Frontal cortex (tissue), 3 donors: ENCODE measurements at regions not wholly inside any gene's neighbourhood (a gene's known extent, or its start where the extent isn't known, plus 50 kb on each side); places are given as distances from the start of the nearest gene placed in this dataset.
A peak's percentile ranks its signal among the peaks of the same experiment; 100 is the strongest.

Experiments
- DNase-seq, 2 donors: peaks; one replicate each; pipeline ENCODE4 v3.0.0; 2012; ENCODE audit warnings: low spot score in 2 of 2
- FAIRE-seq: peaks from 2 replicates; lab custom pipeline; 2012; peaks lifted over from hg19 to GRCh38; lab: Jason Lieb, UNC
- donor health status: control.
- donor health status: control.
- donor health status: control.

- no peak for FAIRE-seq
- DNase-seq = no peak
Observed at GRCh38 chr17:79431175-79431574, 179.7 kb downstream of the RBFOX3 start.

DNA sequence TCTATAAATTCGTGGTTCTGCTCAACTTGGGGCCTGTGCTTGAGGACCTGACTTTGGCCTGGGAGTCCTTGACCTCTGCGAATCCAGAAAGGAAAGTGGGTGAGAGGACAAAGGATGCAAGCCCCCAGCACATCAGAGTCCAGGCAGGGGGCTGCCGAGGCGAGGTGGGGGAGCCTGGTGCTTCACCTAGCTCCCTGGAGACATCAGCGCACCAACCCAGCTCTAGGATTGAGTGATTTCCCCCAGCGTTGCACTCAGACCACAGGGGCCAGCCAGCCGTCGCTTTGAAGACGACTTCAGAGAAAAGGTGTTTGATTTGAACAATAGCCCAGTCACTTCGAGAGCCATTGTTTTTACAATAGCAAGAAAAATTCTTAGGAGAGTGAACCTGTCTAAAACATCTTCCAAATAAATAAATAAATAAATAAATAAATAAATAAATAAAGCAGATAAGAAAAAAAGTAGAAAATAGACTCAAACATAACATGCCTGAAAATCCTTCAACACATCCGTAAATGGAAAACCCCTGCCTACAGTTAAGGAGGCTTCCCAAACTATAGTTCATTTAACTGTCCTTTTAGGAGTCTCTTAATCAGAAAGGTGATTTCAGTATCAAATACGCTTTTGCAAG is 180.9 kb downstream of the RBFOX3 start:
- DNase-seq (no peak), FAIRE-seq (no peak)

GRCh38 chr17:79428988-79429387 is 181.9 kb downstream of the RBFOX3 start:
- DNase-seq = no peak
- no peak for FAIRE-seq

GRCh38 chr17:79427621-79428539 is 183.0 kb downstream of the RBFOX3 start:
- FAIRE-seq (no peak), DNase-seq (no peak)

DNA sequence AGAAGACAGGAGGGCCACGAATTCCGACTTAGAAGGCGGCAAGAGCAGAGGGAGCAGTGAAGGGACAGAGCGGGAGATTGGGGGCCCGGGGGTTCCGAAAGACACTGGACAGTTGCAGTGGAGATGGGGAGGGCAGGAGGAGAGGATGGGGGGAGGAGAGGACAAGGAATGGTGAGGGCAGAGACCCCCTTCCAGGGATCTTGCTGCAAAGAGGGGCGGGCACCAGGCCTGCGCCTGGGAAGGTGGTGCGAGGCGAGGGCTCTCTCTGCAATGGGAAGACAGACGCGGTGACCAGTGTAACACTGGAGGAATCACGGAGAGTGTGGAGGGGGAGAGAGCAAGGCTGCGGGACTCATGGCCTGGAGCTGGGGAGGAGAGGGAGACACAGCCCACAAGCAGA is 185.2 kb downstream of the RBFOX3 start:
- DNase-seq (no peak), FAIRE-seq (no peak)

GRCh38 chr17:79424471-79425185 is 186.2 kb downstream of the RBFOX3 start:
- no peak for FAIRE-seq
- no peak for DNase-seq

DNA sequence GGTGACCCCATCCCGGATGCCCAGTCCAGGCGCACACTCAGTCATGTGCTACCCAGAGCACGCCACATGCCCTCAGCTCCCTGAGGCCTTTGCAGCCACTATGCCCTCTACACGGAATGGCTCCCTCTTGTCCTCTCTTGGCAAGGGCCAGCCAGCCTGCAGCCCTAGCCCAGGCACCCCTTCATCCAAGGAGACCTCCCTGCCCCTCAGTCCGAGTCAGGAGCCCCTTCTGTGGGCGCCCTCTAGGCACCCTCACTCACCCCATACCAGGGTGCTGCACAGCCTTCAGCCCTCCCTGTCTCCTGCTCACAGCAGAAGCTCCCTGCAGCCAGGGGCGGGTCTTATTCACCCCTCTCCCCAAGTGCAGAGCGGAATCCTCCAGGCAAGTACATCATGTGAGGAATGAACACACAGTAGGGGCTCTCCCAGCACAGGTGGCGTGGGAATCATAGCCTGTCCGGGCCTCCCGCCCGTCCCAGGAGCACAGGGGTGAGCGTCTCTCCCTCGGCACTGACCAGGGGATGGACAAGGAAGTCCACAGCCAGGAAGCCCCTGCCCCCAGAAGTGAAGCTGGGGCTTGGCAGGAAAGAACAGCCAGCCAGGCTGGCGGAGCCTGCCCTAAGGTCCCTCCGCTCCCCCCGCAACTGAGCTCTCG is 186.9 kb downstream of the RBFOX3 start:
- DNase-seq (no peak), FAIRE-seq (no peak)

DNA sequence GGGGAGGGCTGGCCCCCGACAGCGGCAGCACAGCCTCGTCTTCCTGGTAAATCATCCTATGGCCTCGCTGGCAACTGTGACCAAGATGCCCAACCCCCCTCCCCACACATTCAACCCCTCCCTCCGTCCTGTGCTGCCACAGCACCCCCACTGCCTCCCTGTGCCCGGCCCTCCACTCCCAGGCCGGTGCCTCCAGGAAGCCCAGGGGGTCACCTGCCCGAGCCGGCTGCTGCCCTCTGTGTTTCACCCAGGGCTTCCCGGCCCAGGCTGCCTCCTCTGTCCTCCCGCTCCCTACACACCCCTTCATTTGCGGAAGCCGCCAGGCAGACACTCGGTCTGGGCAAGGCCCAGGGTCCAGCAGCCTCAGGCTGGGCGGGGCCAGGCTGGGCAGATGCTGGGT is 188.6 kb downstream of the RBFOX3 start:
- FAIRE-seq (no peak), DNase-seq (no peak)

GRCh38 chr17:79420318-79421243 is 190.3 kb downstream of the RBFOX3 start:
- no peak for FAIRE-seq
- DNase-seq = peak in 1 of 2 donors; percentile 52

DNA sequence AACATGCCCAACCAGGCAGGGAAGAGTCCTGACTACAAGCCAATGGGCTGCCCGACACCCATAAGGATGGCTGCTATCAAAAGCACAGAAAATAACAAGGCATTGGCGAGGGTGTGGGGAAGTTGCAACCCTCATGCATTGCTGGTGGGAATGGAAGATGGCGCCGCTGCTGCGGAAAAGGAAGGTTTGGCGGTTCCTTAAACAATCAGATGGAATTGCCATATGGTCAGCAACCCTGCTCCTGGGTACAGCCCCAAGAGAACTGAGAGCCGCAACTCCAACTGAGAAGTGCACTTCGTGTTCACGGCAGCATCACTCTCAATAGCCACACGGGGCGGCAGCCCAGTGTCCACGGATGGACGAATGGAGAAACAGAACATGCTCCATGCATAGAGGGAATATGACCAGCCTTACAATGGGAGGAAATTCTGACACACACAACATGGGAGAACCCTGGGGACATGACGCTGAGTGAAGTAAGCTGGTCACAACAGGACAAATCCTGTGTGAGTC is 193.3 kb downstream of the RBFOX3 start:
- no peak for FAIRE-seq

DNA sequence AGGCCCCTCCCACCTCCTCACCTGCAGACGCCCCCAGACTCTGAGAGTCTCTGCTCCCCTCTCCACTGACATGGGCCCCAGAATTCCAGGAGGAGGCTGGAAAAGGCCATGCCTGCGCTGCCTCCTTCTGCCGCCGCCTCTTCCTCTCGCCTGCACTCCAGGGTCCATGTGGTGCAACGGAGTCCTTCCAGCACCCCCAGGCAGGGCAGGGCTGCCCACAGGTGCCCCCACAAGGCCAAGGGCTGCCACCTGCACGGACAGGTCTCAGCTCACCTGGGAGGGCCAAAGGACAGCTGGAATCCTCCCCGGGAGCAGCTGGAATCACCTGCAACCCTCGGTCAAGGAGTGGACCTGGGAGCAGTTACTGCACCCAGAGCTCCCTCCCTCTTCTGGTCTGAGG is 194.9 kb downstream of the RBFOX3 start:
- FAIRE-seq (no peak), DNase-seq (no peak)

More for the DNA sequence above, 193.3 kb downstream of the RBFOX3 start:
- no peak for DNase-seq

DNA sequence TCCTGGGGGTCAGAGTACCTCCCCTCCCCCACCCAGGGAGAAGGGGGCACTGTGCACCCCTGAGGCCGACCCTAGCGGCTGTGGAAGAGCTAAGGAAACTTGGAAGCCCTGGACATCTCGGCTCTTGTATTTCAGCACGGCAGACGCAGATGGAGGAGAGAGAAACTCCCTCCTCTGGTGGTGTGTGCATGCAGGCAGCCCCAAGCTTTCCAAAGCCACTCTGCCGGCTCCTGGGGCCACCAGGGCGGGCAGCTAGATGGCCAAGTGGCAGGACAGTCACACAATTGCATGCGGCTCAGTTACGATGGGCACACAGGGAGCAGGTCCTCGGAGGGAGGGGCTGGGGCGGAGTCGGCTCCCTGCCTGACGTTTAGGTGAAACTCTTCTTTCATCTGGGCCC is 195.5 kb downstream of the RBFOX3 start:
- DNase-seq (no peak), FAIRE-seq (no peak)

- DNase-seq = no peak
- FAIRE-seq = no peak
Observed at GRCh38 chr17:79414793-79415211, 196.0 kb downstream of the RBFOX3 start.

GRCh38 chr17:79414063-79414792 is 196.6 kb downstream of the RBFOX3 start:
- no peak for FAIRE-seq
- no peak for DNase-seq

DNA sequence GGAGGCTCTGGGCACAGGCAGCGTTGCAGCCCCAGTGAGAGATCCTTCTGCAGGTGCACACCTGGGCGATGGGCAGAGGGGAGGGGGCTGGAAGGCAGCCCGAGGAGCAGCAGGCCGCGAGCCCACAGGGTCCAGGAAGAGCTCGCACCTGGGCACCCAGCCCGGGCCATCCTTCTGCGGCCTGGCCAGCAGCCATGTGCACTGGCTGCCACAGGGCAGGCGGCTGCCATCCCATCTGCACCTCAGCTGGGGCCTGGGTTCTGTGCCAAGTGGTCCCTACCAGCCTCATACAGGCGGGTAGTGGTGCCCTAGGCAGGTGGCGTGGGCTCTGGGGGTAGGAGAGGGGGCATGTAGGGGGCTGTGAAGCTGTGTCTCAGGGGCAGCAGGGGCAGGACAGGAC is 197.2 kb downstream of the RBFOX3 start:
- DNase-seq = no peak
- FAIRE-seq = no peak

- no peak for DNase-seq
- no peak for FAIRE-seq
Observed at GRCh38 chr17:79412886-79413390, 197.9 kb downstream of the RBFOX3 start.

DNA sequence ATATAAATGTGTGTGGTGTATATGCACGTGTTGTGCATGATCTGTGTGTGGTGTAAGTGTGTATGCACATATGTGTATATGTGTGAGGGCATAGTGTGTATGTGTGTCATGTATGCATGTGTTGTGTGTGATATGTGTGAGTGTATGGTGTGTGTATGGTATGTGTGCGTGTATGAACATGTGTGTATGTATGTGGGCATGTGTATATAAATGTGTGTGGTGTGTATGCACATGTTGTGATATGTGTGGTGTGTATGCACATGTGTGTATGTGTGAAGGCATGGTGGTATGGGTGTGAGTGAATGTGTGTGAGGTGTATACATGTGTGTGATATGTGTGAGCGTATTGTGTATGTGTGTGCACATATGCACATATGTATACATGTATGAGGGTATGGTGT is 198.7 kb downstream of the RBFOX3 start:
- FAIRE-seq = no peak
- DNase-seq = no peak

GRCh38 chr17:79411419-79411818 is 199.4 kb downstream of the RBFOX3 start:
- DNase-seq = no peak
- FAIRE-seq = no peak
